Kidney (tissue), 13 donors: ENCODE measurements at regions not wholly inside any gene's neighbourhood (a gene's known extent, or its start where the extent isn't known, plus 50 kb on each side); places are given as distances from the start of the nearest gene placed in this dataset.

ENCODE experiments used
- DNase-seq, 5 donors: peaks; one replicate each; pipeline ENCODE4 v3.0.0-alpha.2; 2013 to 2020
- FAIRE-seq: peaks from 2 replicates; lab custom pipeline; 2012; peaks lifted over from hg19 to GRCh38; lab: Jason Lieb, UNC
- H3K27ac ChIP-seq, 2 donors: one replicate each; pipeline ENCODE4 v1.7.0; 2013; ENCODE audit warnings: low read depth in 2 of 2, low read length in 2 of 2, inconsistent platforms in 1 of 2
- H3K27me3 ChIP-seq: one replicate; pipeline ENCODE4 v1.7.1; 2013; ENCODE audit warnings: low read length, inconsistent platforms; ENCODE audit not compliant: control insufficient read depth, insufficient read depth
- H3K36me3 ChIP-seq, 3 donors: one replicate each; pipeline versions ENCODE4 v1.7.0 to v1.7.1; 2013; ENCODE audit warnings: low read length in 3 of 3, control low read depth in 1 of 3, inconsistent platforms in 1 of 3; ENCODE audit not compliant: insufficient read depth in 3 of 3, control insufficient read depth in 2 of 3
- H3K4me1 ChIP-seq, 3 donors: one replicate each; pipeline versions ENCODE4 v1.7.0 to v1.7.1; 2013; ENCODE audit warnings: low read length in 3 of 3, inconsistent platforms in 1 of 3, low read depth in 1 of 3; ENCODE audit not compliant: control insufficient read depth in 2 of 3, insufficient read depth in 2 of 3
- H3K4me3 ChIP-seq, 3 donors: one replicate each; pipeline versions ENCODE4 v1.7.0 to v1.8.1; 2013; ENCODE audit warnings: low read length in 3 of 3, control low read depth in 1 of 3, inconsistent platforms in 1 of 3
- H3K9ac ChIP-seq, 3 donors: one replicate each; pipeline versions ENCODE4 v1.7.0 to v1.7.1; 2013; ENCODE audit warnings: low read length in 3 of 3, control low read depth in 1 of 3, inconsistent platforms in 1 of 3
- H3K9me3 ChIP-seq, 3 donors: one replicate each; pipeline versions ENCODE4 v1.7.0 to v1.7.1; 2013; ENCODE audit warnings: low read length in 3 of 3, control low read depth in 1 of 3, inconsistent platforms in 1 of 3; ENCODE audit not compliant: control insufficient read depth in 2 of 3, insufficient read depth in 1 of 3
- CTCF ChIP-seq: IDR thresholded peaks from 3 replicates; pipeline ENCODE4 v1.5.1; 2012; ENCODE audit warnings: mild to moderate bottlenecking, moderate library complexity, borderline replicate concordance; ENCODE audit not compliant: insufficient read depth; ENCODE audit errors: extremely low read depth
- intact Hi-C: fragments of 100-400 bp; cut with DNase I; formaldehyde crosslinking; loops from one replicate; pipeline ENCODE4 v1.11.1; 2022
- donor health status: control.
- donor health status: control.
- donor health status: control.
- donor health status: control.
- donor health status: control.
- donor health status: DM: yes; HTN: yes; CAD: no.
- donor health status: Normal renal cell carcinoma (clear cell type).

GRCh38 chr6:3510178-3510577 is 53.3 kb upstream of the SLC22A23 start:
- Histone ChIP-seq H3K9ac (no peak overlapping the region), H3K4me1 (no peaks in the 10 kb centered on the region), H3K36me3 (no peaks in the 10 kb centered on the region), H3K27me3 (no peaks in the 10 kb centered on the region), H3K4me3 (no peak overlapping the region), H3K9me3 (no peaks in the 10 kb centered on the region), H3K27ac (no peak overlapping the region)
- intact Hi-C loops, result no loop called here
- TF ChIP-seq CTCF, result no peak
- no peak for FAIRE-seq
- no peak for DNase-seq

- no peak overlapping the region for H3K9ac ChIP-seq
- H3K4me1 ChIP-seq, result no peaks in the 10 kb centered on the region
- no peaks in the 10 kb centered on the region for H3K9me3 ChIP-seq
- no peak overlapping the region for H3K4me3 ChIP-seq
- DNase-seq, result no peak
- no peak for TF ChIP-seq CTCF
- H3K27ac ChIP-seq, result no peak overlapping the region
- FAIRE-seq, result no peak
- H3K36me3 ChIP-seq, result no peaks in the 10 kb centered on the region
- H3K27me3 ChIP-seq, result no peaks in the 10 kb centered on the region
- intact Hi-C loops, result no loop called here
Measured at GRCh38 chr6:3509336-3509735, 52.5 kb upstream of the SLC22A23 start.

- no peaks in the 10 kb centered on the region for H3K9me3 ChIP-seq
- no peaks in the 10 kb centered on the region for H3K27me3 ChIP-seq
- H3K9ac ChIP-seq, result no peak overlapping the region
- intact Hi-C loops, result no loop called here
- FAIRE-seq (no peak), DNase-seq (no peak)
- no peaks in the 10 kb centered on the region for H3K36me3 ChIP-seq
- no peak for TF ChIP-seq CTCF
- H3K27ac ChIP-seq, result no peak overlapping the region
- no peaks in the 10 kb centered on the region for H3K4me1 ChIP-seq
- no peak overlapping the region for H3K4me3 ChIP-seq
Measured at GRCh38 chr6:3506751-3507383, 50.0 kb upstream of the SLC22A23 start.
